ENCODE measurements at regions not wholly inside any gene's neighbourhood (a gene's known extent, or its start where the extent isn't known, plus 50 kb on each side); places are given as distances from the start of the nearest gene placed in this dataset.
"Not testable (repeated sequence)": the region's sequence is repeated elsewhere in the genome, so short reads cannot be mapped to it uniquely, and the experiment has no call there.

DNA sequence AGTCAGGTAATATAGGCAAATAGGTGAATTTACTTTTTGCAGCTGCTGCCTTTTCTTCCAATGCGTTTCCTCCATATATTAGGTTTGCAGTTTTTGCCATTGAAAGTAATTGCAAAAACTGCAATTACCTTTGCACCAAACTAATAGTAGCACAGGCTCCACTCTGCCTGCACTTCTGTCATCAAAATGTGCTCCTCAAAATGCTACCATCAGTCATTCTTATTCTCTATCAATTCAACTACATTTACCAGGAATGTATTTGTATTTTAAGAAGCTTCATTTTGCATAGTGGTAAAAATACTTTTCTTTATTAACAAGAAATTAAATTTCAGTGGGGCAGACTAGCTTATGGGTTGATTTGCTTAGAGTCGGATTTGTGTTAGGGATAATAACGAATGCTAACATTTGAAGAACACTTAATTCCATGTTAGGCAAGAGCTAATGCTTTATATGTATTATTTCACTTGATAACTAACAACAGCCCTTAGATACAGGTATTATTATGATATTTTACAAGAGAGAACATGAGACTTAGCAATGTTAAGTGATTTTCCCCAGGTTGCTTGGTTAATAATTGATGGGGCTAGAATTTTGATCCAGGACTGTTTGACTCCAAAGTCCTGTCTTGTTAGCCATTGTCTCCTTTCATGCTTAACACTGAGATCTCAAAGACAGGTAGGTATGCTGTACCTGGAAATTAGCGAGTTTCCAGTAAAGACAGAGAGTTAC is 300.4 kb downstream of the MAN2A1 start:
- DNase-seq = no peak

DNA sequence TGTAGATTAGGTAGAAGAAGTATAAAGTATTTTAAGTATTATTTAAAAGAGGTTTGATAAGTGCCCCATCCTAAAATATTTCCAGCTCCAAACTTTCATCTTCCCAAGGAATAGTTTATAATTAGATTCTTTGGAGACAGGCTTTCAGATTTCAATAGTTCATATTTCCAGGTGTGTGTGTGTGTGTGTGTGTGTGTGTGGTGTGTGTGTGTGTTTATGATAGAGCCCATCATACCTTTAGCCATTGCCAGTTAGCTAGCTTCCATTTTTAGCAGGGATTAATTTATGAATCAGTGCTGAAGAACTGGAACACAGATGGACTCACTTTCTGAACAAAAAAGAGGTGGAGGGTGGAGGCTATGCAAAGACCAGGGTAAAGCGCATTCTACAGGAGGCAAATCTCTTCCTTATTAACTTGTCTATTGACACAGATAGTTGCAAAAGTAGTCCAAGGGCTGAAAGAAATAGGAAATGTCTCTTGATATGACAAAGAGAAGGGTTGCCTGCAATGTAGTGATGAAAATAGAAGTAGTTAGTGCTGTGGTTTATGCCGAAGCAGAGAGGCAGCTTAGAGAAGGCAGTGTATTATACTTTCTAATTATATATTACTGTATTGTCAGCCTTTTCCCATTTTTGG is 301.1 kb downstream of the MAN2A1 start:
- no peak for DNase-seq

DNA sequence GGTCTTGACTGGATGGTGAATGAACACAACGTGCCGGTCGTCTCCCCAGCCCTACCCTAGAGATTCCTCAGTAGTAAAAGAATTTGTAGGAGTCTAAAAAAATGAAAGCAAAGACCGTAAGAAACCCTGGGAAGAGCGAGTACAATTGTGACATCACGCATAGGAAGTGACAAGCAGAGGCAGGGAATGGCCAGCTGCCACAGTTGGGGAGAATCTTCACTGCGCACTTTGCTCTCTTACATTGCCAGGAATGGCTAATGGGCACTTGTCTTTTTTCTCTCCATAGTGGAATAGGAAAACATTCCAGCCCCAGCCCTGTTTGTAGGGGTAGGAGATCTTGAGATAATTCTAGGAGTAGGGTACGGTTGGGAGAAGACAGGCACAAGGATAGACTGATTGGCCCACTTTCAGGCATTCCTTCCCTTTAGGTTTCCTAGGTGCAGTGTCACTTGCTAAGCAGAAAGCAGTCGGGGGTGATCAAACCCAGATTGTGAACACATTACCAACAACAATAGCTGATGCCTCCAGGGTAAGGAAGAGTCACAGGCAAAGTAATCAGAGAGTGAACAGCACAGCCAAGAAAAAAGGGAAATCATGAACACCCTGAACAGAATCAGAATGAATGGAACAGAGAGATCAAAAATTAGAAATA is 302.7 kb downstream of the MAN2A1 start:
- no peak for DNase-seq

DNA sequence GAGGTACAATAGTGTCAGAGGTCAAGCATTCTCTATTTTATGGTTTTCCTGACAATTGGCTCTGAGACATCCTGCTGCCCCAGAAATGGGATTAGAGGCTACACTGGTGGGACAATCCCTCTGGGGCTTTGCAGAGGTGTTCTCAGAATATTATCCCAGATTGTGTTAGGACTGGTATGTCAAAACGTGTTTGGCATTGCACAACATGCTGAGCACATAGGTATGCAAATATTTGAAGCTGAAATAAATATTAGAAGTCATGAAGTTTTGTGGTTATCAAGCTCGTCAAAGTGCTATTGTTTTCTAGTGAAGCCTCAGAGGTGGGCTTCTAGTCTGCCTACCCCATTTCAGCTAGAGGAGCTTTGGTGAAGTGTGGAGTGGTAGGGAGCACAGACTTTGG is 304.4 kb downstream of the MAN2A1 start:
- DNase-seq = no peak

DNA sequence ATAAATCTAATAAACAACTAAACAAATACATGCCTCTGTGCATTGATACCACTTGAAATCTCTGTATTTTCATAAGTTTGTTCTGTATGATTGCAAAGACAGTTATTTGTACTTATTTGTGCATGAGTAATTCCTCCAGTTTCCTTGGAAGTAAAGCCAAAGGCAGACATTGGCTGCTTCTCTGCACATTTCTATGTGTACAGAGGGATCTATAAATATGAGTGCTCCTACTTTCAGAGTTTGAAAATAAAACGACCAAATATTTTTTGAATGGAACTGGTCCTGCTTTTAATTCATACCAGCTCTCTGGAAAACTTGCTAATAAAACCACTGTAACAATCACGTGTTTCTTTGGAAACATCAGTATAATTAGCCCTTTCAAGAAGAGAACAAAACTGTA is 306.5 kb downstream of the MAN2A1 start:
- DNase-seq = peak; percentile 57

DNA sequence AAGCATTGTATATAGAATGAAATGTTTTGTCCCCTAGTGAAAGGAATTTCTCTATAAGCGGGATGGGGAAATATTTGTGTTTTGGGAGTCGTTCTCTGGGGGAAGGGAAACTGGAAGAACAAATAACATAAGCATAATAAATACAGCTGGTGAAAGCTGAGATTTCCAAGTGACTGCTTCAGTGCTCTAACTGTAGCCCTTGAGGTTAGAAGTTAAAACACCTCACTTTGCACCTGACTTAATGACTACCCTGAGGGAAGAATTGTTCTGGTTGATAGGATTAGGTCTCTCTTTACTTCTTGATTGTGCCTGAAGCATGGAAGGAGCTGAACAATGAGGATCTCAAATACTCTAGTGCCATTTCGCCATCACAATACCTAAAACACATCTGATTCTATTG is 307.4 kb downstream of the MAN2A1 start:
- no peak for DNase-seq

DNA sequence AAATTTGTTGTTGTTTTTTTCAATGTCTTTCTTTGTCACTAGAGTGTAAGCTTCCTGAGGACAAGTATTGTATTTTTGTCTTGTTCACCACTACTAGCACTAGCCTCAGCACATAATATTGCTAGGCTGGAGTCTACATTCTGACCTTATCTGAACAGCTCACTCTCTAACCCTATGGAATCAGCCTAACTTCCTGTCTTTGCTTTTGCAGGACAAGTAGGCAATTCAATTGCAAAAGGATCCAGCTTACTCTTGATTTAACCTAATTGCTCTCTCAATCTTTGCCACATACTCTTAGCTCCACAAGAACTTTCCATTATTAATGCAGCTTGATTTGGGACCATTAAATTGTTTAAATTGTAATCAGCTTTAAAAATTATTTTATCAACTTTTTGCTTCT is 308.5 kb downstream of the MAN2A1 start:
- DNase-seq = no peak

DNA sequence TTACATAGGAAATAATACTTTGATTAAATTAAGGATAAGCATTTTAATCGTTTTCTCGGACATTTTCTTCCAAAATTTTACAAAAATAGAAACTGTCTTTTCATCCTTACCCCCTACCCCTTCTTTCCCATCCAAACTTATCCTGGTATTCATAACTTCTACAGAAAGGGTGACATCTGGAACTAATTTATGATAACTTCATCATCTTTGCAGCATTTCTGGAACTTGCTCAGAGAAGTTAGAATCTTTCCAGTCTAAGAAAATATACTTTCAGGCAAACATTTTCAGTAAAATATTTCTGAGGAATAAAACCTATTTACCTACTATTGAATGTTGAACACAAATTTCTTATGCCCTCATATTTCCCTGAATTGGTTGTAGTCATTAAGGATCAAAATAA is 309.0 kb downstream of the MAN2A1 start:
- no peak for DNase-seq

DNA sequence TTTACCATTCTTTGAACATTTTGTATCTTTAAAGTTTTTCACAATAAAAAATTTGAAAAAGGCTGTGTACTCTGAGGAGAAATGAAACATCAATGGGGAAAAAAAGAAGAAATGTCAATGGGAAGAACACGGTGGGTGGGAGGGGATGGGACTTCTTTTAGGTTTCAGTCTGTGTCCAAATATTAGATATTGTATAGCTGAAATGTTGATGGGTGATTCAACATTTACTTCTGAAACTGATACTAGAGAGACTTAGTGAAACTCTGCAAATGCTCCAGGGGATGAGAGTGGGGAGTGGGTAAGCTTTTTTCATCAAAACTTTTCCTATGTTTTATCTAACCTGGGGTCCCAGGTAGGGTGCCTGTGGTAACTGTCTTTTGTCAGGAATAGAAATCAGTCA is 311.9 kb downstream of the MAN2A1 start:
- no peak for DNase-seq

DNA sequence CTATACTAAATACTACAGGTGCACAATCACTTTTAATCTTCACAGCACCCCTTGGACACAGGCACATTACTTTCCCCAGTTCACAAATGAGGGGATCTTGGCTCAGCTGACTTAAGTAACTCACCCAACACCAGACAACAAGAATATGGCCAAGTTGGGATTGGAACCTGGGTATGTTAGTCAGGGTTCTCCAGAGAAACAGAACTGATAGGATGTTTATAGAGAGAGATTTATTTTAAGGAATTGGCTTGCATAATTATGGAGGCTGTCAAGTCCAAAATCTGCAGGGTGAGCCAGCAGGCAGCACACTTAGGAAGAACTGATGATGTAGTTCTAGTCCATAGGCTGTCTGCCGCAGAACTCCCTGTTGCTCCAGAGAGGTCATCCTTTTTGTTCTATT is 312.9 kb downstream of the MAN2A1 start:
- no peak for DNase-seq

DNA sequence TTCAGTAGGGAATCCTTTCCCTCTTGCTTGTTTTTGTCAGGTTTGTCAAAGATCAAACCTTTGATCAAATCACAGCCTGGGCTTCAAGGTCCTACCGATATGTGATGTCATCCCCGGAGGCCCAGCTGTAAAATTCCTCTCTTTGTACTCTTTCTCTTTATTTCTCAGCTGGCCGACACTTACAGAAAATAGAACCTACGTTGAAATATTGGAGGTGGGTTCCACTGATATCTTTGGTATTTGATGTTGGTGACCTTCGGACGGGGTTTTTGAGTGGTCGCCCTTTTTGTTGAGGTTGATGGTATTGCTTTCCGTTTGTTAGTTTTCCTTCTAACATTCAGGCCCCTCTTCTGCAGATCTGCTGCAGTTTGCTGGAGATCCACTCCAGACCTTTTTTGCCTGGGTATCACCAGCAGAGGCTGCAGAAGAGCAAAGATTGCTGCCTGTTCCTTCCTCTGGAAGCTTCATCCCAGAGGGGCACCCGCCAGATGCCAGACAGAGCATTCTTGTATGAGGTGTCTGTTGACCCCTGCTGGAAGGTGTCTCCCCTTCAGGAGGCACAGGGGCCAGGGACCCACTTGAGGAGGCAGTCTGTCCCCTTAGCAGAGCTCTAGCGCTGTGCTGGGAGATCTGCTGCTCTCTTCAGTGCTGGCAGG is 316.3 kb downstream of the MAN2A1 start:
- DNase-seq = not testable (repeated sequence)

DNA sequence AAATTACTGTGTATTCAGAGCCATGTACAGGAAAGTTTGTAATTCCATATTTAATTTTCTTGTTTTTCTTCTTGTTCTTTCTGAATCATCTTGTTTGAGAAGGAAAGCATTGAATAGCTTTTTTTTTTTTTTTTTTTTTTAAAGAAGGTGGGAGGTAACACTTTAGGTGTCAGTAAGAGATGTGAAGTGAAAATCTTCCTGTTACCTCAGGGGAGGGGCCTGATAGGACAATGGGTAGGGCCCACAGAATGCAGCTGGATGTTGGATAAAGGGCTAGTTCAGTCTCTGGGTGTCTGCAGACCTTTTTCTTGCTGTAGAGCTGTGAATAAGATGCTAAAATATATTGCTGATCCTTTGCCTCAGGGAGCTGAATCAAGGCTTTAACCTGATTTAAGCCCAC is 317.4 kb downstream of the MAN2A1 start:
- DNase-seq = no peak

DNA sequence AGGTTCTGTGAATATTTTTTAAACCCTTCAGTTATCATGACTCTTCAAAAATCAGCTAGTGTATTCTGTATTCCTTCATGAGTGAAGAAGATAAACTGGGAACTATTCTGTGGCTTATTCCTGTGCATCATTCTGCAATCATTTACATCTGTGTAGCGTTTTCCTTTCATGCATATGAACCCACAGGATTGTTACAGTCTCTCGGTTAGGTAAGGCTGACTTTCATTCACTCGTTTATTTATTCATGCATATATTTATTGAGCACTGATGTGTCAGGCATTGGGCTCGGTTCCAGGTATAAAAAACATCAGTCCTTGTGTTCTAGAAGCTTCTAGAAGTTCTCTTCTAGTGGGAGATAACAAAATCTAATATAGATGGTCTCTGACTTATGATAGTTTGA is 318.4 kb downstream of the MAN2A1 start:
- no peak for DNase-seq

DNA sequence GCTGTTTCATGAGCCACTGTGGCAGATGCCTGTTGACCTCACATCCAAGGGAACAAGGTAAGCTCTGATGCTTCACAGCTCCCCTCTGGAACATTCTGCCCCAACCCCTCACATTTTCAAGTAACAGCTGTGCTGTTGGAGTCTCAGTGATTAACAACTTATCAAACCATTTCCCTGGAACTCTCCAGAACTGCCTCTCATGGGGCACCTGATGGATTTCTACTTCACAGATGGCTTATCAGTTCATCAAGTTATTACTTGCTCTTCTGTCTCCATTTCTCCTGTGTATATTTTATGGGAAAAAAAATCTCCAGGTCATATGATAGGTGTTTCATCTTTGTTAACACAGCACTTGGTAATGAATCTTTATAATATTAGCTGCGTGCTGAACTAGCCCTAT is 322.4 kb downstream of the MAN2A1 start:
- DNase-seq = no peak

DNA sequence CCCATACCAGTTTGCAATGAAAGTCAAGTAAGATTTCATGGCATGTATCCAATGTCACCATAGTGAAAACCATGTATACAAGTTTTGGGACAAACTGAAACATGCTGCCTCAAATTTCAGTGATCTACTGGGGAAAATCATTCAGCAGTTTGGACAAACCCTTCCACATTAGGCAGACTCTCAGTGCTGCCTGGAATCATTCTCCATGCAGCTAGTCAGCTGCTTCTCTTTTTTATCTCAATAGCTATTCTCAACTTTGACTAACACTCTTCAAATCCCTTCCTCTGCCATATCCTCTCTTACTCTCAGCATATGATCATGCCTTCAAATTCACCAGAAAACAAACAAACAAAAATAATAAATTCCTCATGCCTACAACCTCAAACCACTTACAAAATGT is 323.3 kb downstream of the MAN2A1 start:
- no peak for DNase-seq

DNA sequence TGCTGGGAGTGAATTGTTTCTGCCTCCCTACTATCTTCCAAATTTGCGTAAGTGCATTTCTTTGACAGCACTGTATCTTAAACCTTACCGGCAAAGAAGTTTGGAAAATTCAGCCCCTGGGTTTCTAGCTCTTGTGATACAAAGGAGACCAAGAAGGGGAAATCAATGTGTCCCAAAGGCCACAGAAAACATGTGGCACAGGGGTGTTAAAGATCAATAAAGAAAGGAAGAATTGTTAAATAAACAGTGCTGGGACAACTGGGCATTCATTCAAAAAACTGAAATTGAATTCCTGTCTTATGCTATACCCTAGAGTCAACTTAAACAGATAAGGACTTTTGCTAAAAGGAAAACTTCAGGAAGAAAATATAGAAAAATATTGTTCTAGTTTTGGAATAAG is 328.1 kb downstream of the MAN2A1 start:
- DNase-seq = no peak

DNA sequence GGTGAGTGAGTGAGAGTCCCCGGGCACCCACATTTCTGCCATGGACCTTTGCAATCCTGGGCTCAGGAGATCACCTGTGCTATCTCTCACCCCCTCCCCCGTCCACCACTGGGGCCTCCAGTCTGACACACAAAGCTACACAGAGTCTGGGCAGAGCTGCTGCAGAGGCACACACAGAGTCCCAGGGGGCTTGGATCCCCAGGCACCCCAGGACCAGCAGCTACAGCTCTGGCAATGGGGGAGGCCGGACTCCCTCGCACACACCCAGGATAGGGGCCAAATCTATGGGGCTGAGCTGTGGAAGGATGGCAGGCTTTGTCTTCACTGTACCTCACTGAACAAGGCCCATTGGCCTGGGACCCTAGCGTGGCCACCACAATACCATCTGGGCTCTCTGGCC is 328.8 kb downstream of the MAN2A1 start:
- DNase-seq = no peak

DNA sequence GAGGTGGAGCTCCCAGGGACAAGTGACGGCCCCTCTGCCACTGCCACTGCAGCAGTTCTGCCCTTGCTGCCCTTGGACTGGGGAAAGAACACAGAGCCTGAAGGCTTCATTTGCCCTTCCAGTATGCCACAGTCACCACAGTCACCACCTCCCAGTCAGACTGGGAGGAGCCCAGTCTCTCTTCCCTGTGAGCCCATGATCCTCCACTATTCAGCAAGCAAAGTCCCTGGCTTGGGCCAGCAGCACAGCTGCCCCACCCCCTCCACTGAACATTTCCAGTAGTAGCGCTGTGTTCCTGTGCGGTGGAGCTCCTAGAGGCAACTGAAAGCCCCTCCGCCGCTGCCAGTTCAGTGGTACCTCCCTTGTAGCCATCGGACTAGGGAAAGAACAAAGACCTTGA is 329.4 kb downstream of the MAN2A1 start:
- DNase-seq = no peak

DNA sequence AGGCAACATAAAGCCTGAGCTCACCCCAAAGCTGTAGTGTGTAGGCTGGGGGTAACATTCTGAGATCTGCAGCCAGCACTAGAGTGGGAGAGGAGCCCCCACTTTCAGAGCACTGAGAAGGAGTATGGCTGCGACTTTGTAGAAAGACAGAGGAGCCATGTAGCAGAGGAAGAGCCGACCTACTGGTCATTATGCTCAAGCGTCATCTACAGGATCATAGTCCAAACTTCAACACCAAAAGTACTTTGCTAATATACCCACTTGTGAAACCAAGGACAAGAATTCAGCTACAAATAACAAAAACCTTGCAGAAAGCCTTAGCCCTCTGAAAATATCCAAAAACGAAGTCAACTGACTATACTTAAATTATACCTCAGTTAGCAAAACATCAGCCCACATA is 330.1 kb downstream of the MAN2A1 start:
- DNase-seq = no peak

DNA sequence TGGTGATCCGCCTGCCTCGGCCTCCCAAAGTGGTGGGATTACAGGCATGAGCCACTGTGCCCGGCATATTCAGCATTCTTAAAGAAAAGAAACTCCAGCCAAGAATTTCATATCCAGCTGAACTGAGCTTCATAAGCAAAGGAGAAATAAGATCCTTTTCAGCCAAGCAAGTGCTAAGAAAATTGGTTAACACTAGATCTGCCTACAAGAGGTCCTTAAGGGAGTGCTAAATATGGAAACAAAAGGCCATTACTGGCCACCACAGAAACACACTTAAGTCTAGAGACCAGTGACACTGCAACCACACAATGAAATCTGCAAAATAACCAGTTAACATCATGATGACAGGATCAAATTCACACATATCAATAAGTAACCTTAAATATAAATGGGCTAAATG is 331.5 kb downstream of the MAN2A1 start:
- no peak for DNase-seq

DNA sequence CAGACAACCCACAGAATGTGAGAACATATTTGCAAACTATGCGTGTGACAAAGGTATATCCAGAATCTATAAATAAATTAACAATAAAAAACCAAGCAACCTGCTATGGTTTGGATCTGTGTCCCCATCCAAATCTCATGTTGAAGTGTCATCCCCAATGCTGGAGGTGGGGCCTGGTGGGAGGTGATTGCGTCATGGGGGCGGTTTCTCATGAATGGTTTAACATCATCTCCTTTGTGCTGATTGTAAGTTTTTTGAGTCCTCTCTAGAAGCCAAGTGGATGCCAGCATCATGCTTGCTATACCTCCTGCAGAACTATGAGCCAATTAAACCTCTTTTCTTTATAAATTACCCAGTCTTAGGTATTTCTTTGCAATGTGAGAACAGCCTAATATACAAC is 335.4 kb downstream of the MAN2A1 start:
- DNase-seq = no peak

DNA sequence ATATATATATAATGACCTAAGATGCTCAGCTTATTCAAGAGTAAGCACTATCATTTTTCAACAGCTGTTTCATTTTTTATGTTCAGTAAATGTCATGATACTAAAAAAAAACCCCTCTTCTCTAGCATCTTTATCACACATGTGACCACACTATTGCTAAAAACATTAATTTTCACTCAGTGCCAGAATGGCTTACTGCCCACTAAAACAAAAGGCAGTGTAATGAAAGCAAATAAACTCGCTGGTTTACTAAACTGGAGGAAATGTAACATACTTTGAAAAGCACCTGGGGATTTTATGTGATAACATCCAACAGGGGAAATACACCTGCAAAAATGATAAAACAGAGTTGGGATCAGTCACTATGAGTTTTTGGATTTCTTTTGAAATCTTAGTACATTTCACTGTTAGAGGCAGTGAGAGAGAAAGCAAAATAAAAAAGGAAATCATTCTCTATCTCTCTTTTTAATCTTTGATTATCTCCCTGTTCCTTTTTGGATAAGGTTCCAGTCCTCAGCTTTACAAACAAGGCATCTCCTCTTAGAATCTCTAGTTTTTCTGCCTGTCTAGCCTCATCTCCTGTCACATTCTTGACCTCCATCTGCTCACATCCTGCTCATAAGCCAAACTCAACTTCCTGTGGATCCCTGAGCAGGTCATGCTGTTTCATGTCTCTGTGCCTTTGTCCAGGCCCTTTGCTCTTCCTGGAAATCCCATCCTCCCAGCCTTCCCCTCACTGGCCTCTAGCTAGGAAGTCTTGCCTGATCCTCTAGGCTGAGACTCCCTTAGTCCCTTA is 338.0 kb downstream of the MAN2A1 start:
- no peak for DNase-seq
